ENCODE measurements at regions not wholly inside any gene's neighbourhood (a gene's known extent, or its start where the extent isn't known, plus 50 kb on each side); places are given as distances from the start of the nearest gene placed in this dataset.

DNA sequence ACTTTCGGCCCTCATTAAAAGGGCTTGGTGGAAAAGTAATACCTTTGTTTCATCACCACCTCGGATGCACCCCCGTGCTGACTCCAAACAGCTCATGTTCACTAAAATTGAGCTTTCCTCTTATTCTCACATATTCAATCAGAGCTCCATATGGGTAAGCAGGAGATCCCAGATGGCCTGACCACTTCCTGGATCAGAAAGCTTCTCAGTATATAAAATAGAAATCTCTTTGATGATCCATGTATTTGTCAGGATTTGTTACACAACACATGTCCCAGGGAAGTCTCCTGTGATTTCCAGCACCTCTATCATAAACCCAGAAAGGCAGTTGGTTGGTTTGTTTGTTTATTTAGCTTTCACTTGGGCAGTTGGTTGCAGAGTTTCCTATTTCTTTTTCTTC, 402.0 kb downstream of the MLLT3 start:
- no peaks in the 10 kb centered on the region for H3K9me3 ChIP-seq (ENCODE audit: control insufficient read depth, insufficient read depth, low read length)

GRCh38 chr9:20219437-20219836, 402.9 kb downstream of the MLLT3 start:
- no CpG with 5 or more reads among the region's 5 CpGs for WGBS (ENCODE audit: insufficient coverage, insufficient read length)

More for the DNA sequence above, 402.0 kb downstream of the MLLT3 start:
- no peak overlapping the region for H3K4me3 ChIP-seq (ENCODE audit: low read length)
- no peaks in the 10 kb centered on the region for H3K27me3 ChIP-seq (ENCODE audit: control insufficient read depth, insufficient read depth, low read length)
- no peaks in the 10 kb centered on the region for H3K36me3 ChIP-seq (ENCODE audit: control insufficient read depth, insufficient read depth, low read length)
- no CpG with 5 or more reads among the region's 3 CpGs for WGBS (ENCODE audit: insufficient coverage, insufficient read length)
- no peak for DNase-seq (ENCODE audit: low read depth, low spot score)
- H3K4me1 ChIP-seq (ENCODE audit: control insufficient read depth, insufficient read depth, low read length): no peaks in the 10 kb centered on the region
- H3K27ac ChIP-seq (ENCODE audit: low read length): no peak overlapping the region

GRCh38 chr9:20217596-20217995, 404.7 kb downstream of the MLLT3 start:
- H3K4me1 ChIP-seq (ENCODE audit: control insufficient read depth, insufficient read depth, low read length): no peaks in the 10 kb centered on the region

More at GRCh38 chr9:20219437-20219836, 402.9 kb downstream of the MLLT3 start:
- no peak overlapping the region for H3K4me3 ChIP-seq (ENCODE audit: low read length)
- no peaks in the 10 kb centered on the region for H3K4me1 ChIP-seq (ENCODE audit: control insufficient read depth, insufficient read depth, low read length)
- H3K36me3 ChIP-seq (ENCODE audit: control insufficient read depth, insufficient read depth, low read length): no peaks in the 10 kb centered on the region
- no peak for DNase-seq (ENCODE audit: low read depth, low spot score)
- no peaks in the 10 kb centered on the region for H3K27me3 ChIP-seq (ENCODE audit: control insufficient read depth, insufficient read depth, low read length)
- no peaks in the 10 kb centered on the region for H3K9me3 ChIP-seq (ENCODE audit: control insufficient read depth, insufficient read depth, low read length)
- H3K27ac ChIP-seq (ENCODE audit: low read length): no peak overlapping the region

GRCh38 chr9:20216438-20216837, 405.9 kb downstream of the MLLT3 start:
- DNase-seq (ENCODE audit: low read depth, low spot score): no peak
- H3K9me3 ChIP-seq (ENCODE audit: control insufficient read depth, insufficient read depth, low read length): no peaks in the 10 kb centered on the region
- H3K4me1 ChIP-seq (ENCODE audit: control insufficient read depth, insufficient read depth, low read length): no peaks in the 10 kb centered on the region
- H3K27ac ChIP-seq (ENCODE audit: low read length): no peak overlapping the region
- no peaks in the 10 kb centered on the region for H3K36me3 ChIP-seq (ENCODE audit: control insufficient read depth, insufficient read depth, low read length)
- no peaks in the 10 kb centered on the region for H3K27me3 ChIP-seq (ENCODE audit: control insufficient read depth, insufficient read depth, low read length)
- no peak overlapping the region for H3K4me3 ChIP-seq (ENCODE audit: low read length)

More at GRCh38 chr9:20217596-20217995, 404.7 kb downstream of the MLLT3 start:
- no peaks in the 10 kb centered on the region for H3K9me3 ChIP-seq (ENCODE audit: control insufficient read depth, insufficient read depth, low read length)
- no CpG with 5 or more reads among the region's 3 CpGs for WGBS (ENCODE audit: insufficient coverage, insufficient read length)
- no peaks in the 10 kb centered on the region for H3K36me3 ChIP-seq (ENCODE audit: control insufficient read depth, insufficient read depth, low read length)
- H3K4me3 ChIP-seq (ENCODE audit: low read length): no peak overlapping the region
- DNase-seq (ENCODE audit: low read depth, low spot score): no peak
- no peak overlapping the region for H3K27ac ChIP-seq (ENCODE audit: low read length)
- H3K27me3 ChIP-seq (ENCODE audit: control insufficient read depth, insufficient read depth, low read length): no peaks in the 10 kb centered on the region

- Histone ChIP-seq H3K4me1 (ENCODE audit: control insufficient read depth, insufficient read depth, low read length) (no peaks in the 10 kb centered on the region), H3K36me3 (ENCODE audit: control insufficient read depth, insufficient read depth, low read length) (no peaks in the 10 kb centered on the region), H3K4me3 (ENCODE audit: low read length) (no peak overlapping the region), H3K27me3 (ENCODE audit: control insufficient read depth, insufficient read depth, low read length) (no peaks in the 10 kb centered on the region), H3K9me3 (ENCODE audit: control insufficient read depth, insufficient read depth, low read length) (no peaks in the 10 kb centered on the region), H3K27ac (ENCODE audit: low read length) (no peak overlapping the region)
- WGBS (ENCODE audit: insufficient coverage, insufficient read length): no CpG with 5 or more reads among the region's 2 CpGs
- no peak for DNase-seq (ENCODE audit: low read depth, low spot score)
These were observed 406.7 kb downstream of the MLLT3 start for GRCh38 chr9:20215552-20215951.

DNA sequence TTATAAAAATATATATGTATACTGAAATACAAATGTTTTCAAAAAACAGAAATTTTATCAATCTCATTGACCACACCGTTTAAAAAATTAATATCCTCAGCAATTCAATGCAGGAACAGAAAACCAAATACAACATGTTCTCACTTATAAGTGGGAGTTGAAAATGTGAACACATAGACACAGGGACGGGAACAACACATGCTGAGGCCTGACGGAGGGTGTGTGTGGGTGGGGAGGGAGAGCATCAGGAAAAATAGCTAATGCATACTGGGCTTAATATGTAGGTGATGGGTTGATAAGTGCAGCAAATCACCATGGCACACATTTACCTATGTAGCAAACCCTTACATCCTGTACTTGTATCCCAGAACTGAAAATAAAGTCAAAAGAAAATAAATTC, 409.5 kb downstream of the MLLT3 start:
- no peaks in the 10 kb centered on the region for H3K9me3 ChIP-seq (ENCODE audit: control insufficient read depth, insufficient read depth, low read length)
- no CpG with 5 or more reads among the region's 3 CpGs for whole genome bisulfite sequencing (ENCODE audit: insufficient coverage, insufficient read length)

GRCh38 chr9:20209391-20210340, 412.6 kb downstream of the MLLT3 start:
- no peaks in the 10 kb centered on the region for H3K4me1 ChIP-seq (ENCODE audit: control insufficient read depth, insufficient read depth, low read length)
- no CpG with 5 or more reads among the region's 7 CpGs for WGBS (ENCODE audit: insufficient coverage, insufficient read length)
- no peak for DNase-seq (ENCODE audit: low read depth, low spot score)
- H3K27ac ChIP-seq (ENCODE audit: low read length): no peak overlapping the region
- H3K4me3 ChIP-seq (ENCODE audit: low read length): no peak overlapping the region
- H3K9me3 ChIP-seq (ENCODE audit: control insufficient read depth, insufficient read depth, low read length): no peaks in the 10 kb centered on the region
- no peaks in the 10 kb centered on the region for H3K27me3 ChIP-seq (ENCODE audit: control insufficient read depth, insufficient read depth, low read length)
- no peaks in the 10 kb centered on the region for H3K36me3 ChIP-seq (ENCODE audit: control insufficient read depth, insufficient read depth, low read length)

More for the DNA sequence above, 409.5 kb downstream of the MLLT3 start:
- Histone ChIP-seq H3K36me3 (ENCODE audit: control insufficient read depth, insufficient read depth, low read length) (no peaks in the 10 kb centered on the region), H3K27me3 (ENCODE audit: control insufficient read depth, insufficient read depth, low read length) (no peaks in the 10 kb centered on the region), H3K4me1 (ENCODE audit: control insufficient read depth, insufficient read depth, low read length) (no peaks in the 10 kb centered on the region), H3K4me3 (ENCODE audit: low read length) (no peak overlapping the region), H3K27ac (ENCODE audit: low read length) (no peak overlapping the region)
- DNase-seq (ENCODE audit: low read depth, low spot score): no peak

DNA sequence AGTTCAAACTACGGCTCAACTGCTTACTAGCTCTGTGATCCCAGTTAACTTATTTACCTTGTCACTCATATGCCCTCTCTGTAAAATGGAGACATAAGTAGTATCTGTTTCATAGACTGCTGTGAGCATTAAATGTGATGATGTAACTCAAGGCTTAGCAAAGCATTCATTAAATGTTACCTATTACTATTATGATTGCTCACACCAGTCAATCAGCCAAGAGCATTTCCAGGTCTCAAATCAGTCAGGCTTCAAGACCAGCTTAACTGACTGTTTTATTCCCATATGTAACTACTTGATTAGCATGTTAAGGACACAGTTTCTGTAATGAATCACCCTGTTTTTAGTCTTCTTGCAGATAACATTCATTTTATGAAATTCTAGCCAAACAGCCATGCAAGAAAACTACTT, 413.3 kb downstream of the MLLT3 start:
- no CpG with 5 or more reads among the region's 1 CpG for WGBS (ENCODE audit: insufficient coverage, insufficient read length)
- no peak overlapping the region for H3K4me3 ChIP-seq (ENCODE audit: low read length)
- DNase-seq (ENCODE audit: low read depth, low spot score): no peak
- no peaks in the 10 kb centered on the region for H3K4me1 ChIP-seq (ENCODE audit: control insufficient read depth, insufficient read depth, low read length)
- H3K36me3 ChIP-seq (ENCODE audit: control insufficient read depth, insufficient read depth, low read length): no peaks in the 10 kb centered on the region
- H3K27me3 ChIP-seq (ENCODE audit: control insufficient read depth, insufficient read depth, low read length): no peaks in the 10 kb centered on the region
- H3K27ac ChIP-seq (ENCODE audit: low read length): no peak overlapping the region
- H3K9me3 ChIP-seq (ENCODE audit: control insufficient read depth, insufficient read depth, low read length): no peaks in the 10 kb centered on the region

GRCh38 chr9:20208226-20208625, 414.1 kb downstream of the MLLT3 start:
- H3K27me3 ChIP-seq (ENCODE audit: control insufficient read depth, insufficient read depth, low read length): no peaks in the 10 kb centered on the region
- WGBS (ENCODE audit: insufficient coverage, insufficient read length): no CpG with 5 or more reads among the region's 5 CpGs

GRCh38 chr9:20207176-20207575, 415.1 kb downstream of the MLLT3 start:
- no CpG with 5 or more reads among the region's 1 CpG for WGBS (ENCODE audit: insufficient coverage, insufficient read length)
- H3K4me1 ChIP-seq (ENCODE audit: control insufficient read depth, insufficient read depth, low read length): no peaks in the 10 kb centered on the region
- H3K27me3 ChIP-seq (ENCODE audit: control insufficient read depth, insufficient read depth, low read length): no peaks in the 10 kb centered on the region
- no peaks in the 10 kb centered on the region for H3K9me3 ChIP-seq (ENCODE audit: control insufficient read depth, insufficient read depth, low read length)
- H3K4me3 ChIP-seq (ENCODE audit: low read length): no peak overlapping the region
- no peak for DNase-seq (ENCODE audit: low read depth, low spot score)
- no peak overlapping the region for H3K27ac ChIP-seq (ENCODE audit: low read length)
- H3K36me3 ChIP-seq (ENCODE audit: control insufficient read depth, insufficient read depth, low read length): no peaks in the 10 kb centered on the region

More at GRCh38 chr9:20208226-20208625, 414.1 kb downstream of the MLLT3 start:
- Histone ChIP-seq H3K9me3 (ENCODE audit: control insufficient read depth, insufficient read depth, low read length) (no peaks in the 10 kb centered on the region), H3K27ac (ENCODE audit: low read length) (no peak overlapping the region), H3K4me3 (ENCODE audit: low read length) (no peak overlapping the region), H3K4me1 (ENCODE audit: control insufficient read depth, insufficient read depth, low read length) (no peaks in the 10 kb centered on the region), H3K36me3 (ENCODE audit: control insufficient read depth, insufficient read depth, low read length) (no peaks in the 10 kb centered on the region)
- no peak for DNase-seq (ENCODE audit: low read depth, low spot score)

GRCh38 chr9:20205821-20206220, 416.5 kb downstream of the MLLT3 start:
- Histone ChIP-seq H3K9me3 (ENCODE audit: control insufficient read depth, insufficient read depth, low read length) (no peaks in the 10 kb centered on the region), H3K27ac (ENCODE audit: low read length) (no peak overlapping the region), H3K4me1 (ENCODE audit: control insufficient read depth, insufficient read depth, low read length) (no peaks in the 10 kb centered on the region), H3K36me3 (ENCODE audit: control insufficient read depth, insufficient read depth, low read length) (no peaks in the 10 kb centered on the region), H3K4me3 (ENCODE audit: low read length) (no peak overlapping the region), H3K27me3 (ENCODE audit: control insufficient read depth, insufficient read depth, low read length) (no peaks in the 10 kb centered on the region)
- no CpG with 5 or more reads among the region's 2 CpGs for WGBS (ENCODE audit: insufficient coverage, insufficient read length)
- DNase-seq (ENCODE audit: low read depth, low spot score): no peak

Data from iPS DF 6.9 (cell line).